ENCODE measurements at regions not wholly inside any gene's neighbourhood (a gene's known extent, or its start where the extent isn't known, plus 50 kb on each side); places are given as distances from the start of the nearest gene placed in this dataset.

DNA sequence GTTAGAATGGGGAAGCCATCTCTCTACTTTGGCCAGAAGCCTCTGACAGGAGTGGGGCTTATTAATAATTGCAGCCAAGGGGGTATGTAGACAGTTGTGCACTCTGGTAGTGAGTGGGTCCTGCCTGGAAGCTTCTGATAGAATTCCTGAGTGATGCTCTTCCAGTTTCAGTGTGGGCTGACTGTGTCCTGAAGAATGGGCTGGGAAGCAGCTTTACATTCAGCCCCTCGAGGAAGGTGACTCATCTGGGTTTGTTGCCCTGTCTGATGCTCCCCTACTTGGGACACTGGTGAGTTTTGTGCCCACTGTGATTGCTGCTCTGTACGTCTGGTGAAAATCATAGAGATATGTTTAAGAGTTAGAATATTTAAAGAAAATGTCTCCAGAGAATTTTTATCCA lies 444.7 kb upstream of the RBMS3 start:
- H3K4me1 ChIP-seq (ENCODE audit: insufficient read depth, low read length, poor library complexity, severe bottlenecking): no peaks in the 10 kb centered on the region

DNA sequence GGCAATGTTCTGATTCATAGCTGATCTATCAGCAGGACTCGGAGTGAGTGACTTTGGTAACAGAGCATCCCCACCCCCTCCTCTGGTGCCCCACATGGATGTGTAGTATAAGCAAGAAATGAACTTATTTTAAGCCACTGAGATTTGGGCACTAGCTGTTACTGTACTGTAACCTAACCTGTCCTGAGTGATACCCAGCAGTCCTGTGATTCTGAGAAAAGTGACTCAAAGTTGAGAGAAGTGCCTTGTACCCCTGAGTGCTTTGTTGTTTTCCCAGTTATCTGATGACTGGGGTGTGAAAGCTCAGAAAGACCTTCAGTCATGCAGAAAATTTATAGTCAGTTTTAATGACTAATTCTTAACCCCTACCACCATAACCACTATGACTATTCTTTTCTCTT lies 439.9 kb upstream of the RBMS3 start:
- Histone ChIP-seq H3K4me1 (ENCODE audit: insufficient read depth, low read length, poor library complexity, severe bottlenecking) (no peaks in the 10 kb centered on the region), H3K4me3 (ENCODE audit: low read depth, low read length, poor library complexity, severe bottlenecking) (no peak overlapping the region), H4K20me1 (ENCODE audit: insufficient read depth, low read length) (no peaks in the 10 kb centered on the region), H2AFZ (ENCODE audit: low read length) (no peak overlapping the region), H3K79me2 (ENCODE audit: insufficient read depth, low read depth, low read length) (no peaks in the 10 kb centered on the region), H3K36me3 (ENCODE audit: insufficient read depth, low read length) (no peaks in the 10 kb centered on the region), H3K4me2 (ENCODE audit: low read length) (no peak overlapping the region), H3K9me2 (ENCODE audit: insufficient read depth, low read length) (no peaks in the 10 kb centered on the region), H3K9me3 (ENCODE audit: low read length) (no peaks in the 10 kb centered on the region), H3K27ac (ENCODE audit: low read depth, low read length, poor library complexity, severe bottlenecking) (no peak overlapping the region)
- ChIA-PET POLR2A (interaction anchor here (0.6 to 1.0 kb wide), 3 partner anchors 7 to 1383 kb away, joined by 3 to 4 read pairs (median 3); no protein-coding TSS in a partner anchor), CTCF (ENCODE audit: unreplicated experiment) (no interaction called here)
- intact Hi-C loops (cut with micrococcal nuclease; ENCODE audit: unreplicated experiment): no loop called here
- no TSS peak for BruUV-seq (replicated peaks)
- TF ChIP-seq EZH2phosphoT487 (IDR thresholded peaks at IDR 0.05; ENCODE audit: borderline replicate concordance, low read depth, low read length): no peak
- TF ChIP-seq, protein P1, sequence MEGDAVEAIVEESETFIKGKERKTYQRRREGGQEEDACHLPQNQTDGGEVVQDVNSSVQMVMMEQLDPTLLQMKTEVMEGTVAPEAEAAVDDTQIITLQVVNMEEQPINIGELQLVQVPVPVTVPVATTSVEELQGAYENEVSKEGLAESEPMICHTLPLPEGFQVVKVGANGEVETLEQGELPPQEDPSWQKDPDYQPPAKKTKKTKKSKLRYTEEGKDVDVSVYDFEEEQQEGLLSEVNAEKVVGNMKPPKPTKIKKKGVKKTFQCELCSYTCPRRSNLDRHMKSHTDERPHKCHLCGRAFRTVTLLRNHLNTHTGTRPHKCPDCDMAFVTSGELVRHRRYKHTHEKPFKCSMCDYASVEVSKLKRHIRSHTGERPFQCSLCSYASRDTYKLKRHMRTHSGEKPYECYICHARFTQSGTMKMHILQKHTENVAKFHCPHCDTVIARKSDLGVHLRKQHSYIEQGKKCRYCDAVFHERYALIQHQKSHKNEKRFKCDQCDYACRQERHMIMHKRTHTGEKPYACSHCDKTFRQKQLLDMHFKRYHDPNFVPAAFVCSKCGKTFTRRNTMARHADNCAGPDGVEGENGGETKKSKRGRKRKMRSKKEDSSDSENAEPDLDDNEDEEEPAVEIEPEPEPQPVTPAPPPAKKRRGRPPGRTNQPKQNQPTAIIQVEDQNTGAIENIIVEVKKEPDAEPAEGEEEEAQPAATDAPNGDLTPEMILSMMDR (conservative IDR thresholded peaks at IDR 0.05; ENCODE audit: low read length): no peak
- no peak for DNase-seq (ENCODE audit: low spot score)

More for the DNA sequence above, 444.7 kb upstream of the RBMS3 start:
- TF ChIP-seq, protein P1 (conservative IDR thresholded peaks at IDR 0.05; ENCODE audit: low read length): no peak
- TF ChIP-seq EZH2phosphoT487 (IDR thresholded peaks at IDR 0.05; ENCODE audit: borderline replicate concordance, low read depth, low read length): no peak
- H3K4me2 ChIP-seq (ENCODE audit: low read length): no peak overlapping the region
- H4K20me1 ChIP-seq (ENCODE audit: insufficient read depth, low read length): no peaks in the 10 kb centered on the region
- DNase-seq (ENCODE audit: low spot score): no peak
- no peaks in the 10 kb centered on the region for H3K36me3 ChIP-seq (ENCODE audit: insufficient read depth, low read length)
- H3K27ac ChIP-seq (ENCODE audit: low read depth, low read length, poor library complexity, severe bottlenecking): no peak overlapping the region
- no peaks in the 10 kb centered on the region for H3K9me3 ChIP-seq (ENCODE audit: low read length)
- ChIA-PET CTCF (ENCODE audit: unreplicated experiment) (no interaction called here), POLR2A (no interaction called here)
- H3K79me2 ChIP-seq (ENCODE audit: insufficient read depth, low read depth, low read length): no peaks in the 10 kb centered on the region
- no peak overlapping the region for H2AFZ ChIP-seq (ENCODE audit: low read length)
- H3K9me2 ChIP-seq (ENCODE audit: insufficient read depth, low read length): no peaks in the 10 kb centered on the region
- BruUV-seq (replicated peaks): no TSS peak
- H3K4me3 ChIP-seq (ENCODE audit: low read depth, low read length, poor library complexity, severe bottlenecking): no peak overlapping the region
- intact Hi-C loops (cut with micrococcal nuclease; ENCODE audit: unreplicated experiment): no loop called here

- no peak overlapping the region for H3K4me2 ChIP-seq (ENCODE audit: low read length)
- ChIA-PET POLR2A (interaction anchor here (0.6 kb wide), 2 partner anchors 630 to 1382 kb away, joined by 3 read pairs; no protein-coding TSS in a partner anchor), CTCF (ENCODE audit: unreplicated experiment) (no interaction called here)
- no peaks in the 10 kb centered on the region for H3K36me3 ChIP-seq (ENCODE audit: insufficient read depth, low read length)
- no peak for DNase-seq (ENCODE audit: low spot score)
- H3K4me3 ChIP-seq (ENCODE audit: low read depth, low read length, poor library complexity, severe bottlenecking): no peak overlapping the region
- no peaks in the 10 kb centered on the region for H3K9me2 ChIP-seq (ENCODE audit: insufficient read depth, low read length)
- no peak overlapping the region for H3K27ac ChIP-seq (ENCODE audit: low read depth, low read length, poor library complexity, severe bottlenecking)
- H3K9me3 ChIP-seq (ENCODE audit: low read length): no peaks in the 10 kb centered on the region
- H3K79me2 ChIP-seq (ENCODE audit: insufficient read depth, low read depth, low read length): no peaks in the 10 kb centered on the region
- H2AFZ ChIP-seq (ENCODE audit: low read length): no peak overlapping the region
- BruUV-seq (replicated peaks): no TSS peak
- no peaks in the 10 kb centered on the region for H4K20me1 ChIP-seq (ENCODE audit: insufficient read depth, low read length)
- H3K4me1 ChIP-seq (ENCODE audit: insufficient read depth, low read length, poor library complexity, severe bottlenecking): no peaks in the 10 kb centered on the region
- TF ChIP-seq EZH2phosphoT487 (IDR thresholded peaks at IDR 0.05; ENCODE audit: borderline replicate concordance, low read depth, low read length): no peak
- TF ChIP-seq, protein P1 (conservative IDR thresholded peaks at IDR 0.05; ENCODE audit: low read length): no peak
- intact Hi-C loops (cut with micrococcal nuclease; ENCODE audit: unreplicated experiment): no loop called here
These were observed 439.4 kb upstream of the RBMS3 start for GRCh38 chr3:28841441-28841840.

Measured in OCI-LY7 (cell line).